Endothelial cell of umbilical vein (primary cell): ENCODE measurements at regions not wholly inside any gene's neighbourhood (a gene's known extent, or its start where the extent isn't known, plus 50 kb on each side); places are given as distances from the start of the nearest gene placed in this dataset.

ENCODE experiments used
- CTCF ChIP-seq, 2 donors: IDR thresholded peaks; 1 replicate in 1 of 2; 2 replicates in 1 of 2; pipeline ENCODE4 v1.5.1; 2011; ENCODE audit warnings: low read length in 2 of 2, mild to moderate bottlenecking in 2 of 2, moderate library complexity in 2 of 2, control low read depth in 1 of 2, inconsistent platforms in 1 of 2, low read depth in 1 of 2; ENCODE audit not compliant: insufficient read depth in 1 of 2; ENCODE audit errors: extremely low read depth in 1 of 2
- JUN ChIP-seq: IDR thresholded peaks from 2 replicates; pipeline ENCODE4 v1.6.1; 2011; ENCODE audit warnings: borderline replicate concordance, low read depth; ENCODE audit not compliant: insufficient read length, insufficient read depth
- POLR2A ChIP-seq: IDR thresholded peaks from 2 replicates; pipeline ENCODE4 v1.6.1; 2012; ENCODE audit warnings: low read depth, mild to moderate bottlenecking, control low read depth, low read length
- POLR2AphosphoS5 ChIP-seq: IDR thresholded peaks from 2 replicates; pipeline ENCODE4 v1.6.1; 2012; ENCODE audit warnings: low read depth, mild to moderate bottlenecking, control low read depth, low read length, moderate library complexity; ENCODE audit not compliant: insufficient read depth

- TF ChIP-seq CTCF (IDR thresholded peaks at IDR 0.05; ENCODE audit: extremely low read depth in 1 of 2, insufficient read depth in 1 of 2, low read depth in 1 of 2, low read length in 2 of 2) (no peak), POLR2A (no peak), JUN (no peak), POLR2AphosphoS5 (no peak)
These were observed 52.5 kb upstream of the ITSN2 start for GRCh38 chr2:24412812-24413211.
